ENCODE measurements at regions not wholly inside any gene's neighbourhood (a gene's known extent, or its start where the extent isn't known, plus 50 kb on each side); places are given as distances from the start of the nearest gene placed in this dataset.

DNA sequence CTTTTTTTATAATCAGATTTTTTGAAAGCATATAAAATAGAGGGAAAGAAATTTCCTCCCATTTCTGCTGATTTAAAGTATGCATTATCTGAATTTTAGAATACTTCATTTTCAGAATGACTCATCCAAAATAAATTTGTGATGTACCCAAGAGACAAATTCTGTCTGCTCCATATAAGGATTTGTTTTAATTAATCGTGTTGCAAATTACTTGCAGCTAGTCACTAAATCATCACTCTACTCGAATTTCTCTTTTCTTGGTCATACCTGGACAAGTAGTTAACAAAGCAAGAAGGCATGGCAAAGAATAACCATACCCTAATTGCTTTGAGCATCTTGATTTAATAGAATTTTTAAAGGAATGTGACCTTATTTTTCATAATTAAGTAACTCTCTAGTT lies 284.1 kb upstream of the GRAMD2B start:
- TF ChIP-seq CTCF (IDR thresholded peaks at IDR 0.05) (no peak), POLR2A (IDR thresholded peaks at IDR 0.05) (no peak)
